ENCODE measurements at regions not wholly inside any gene's neighbourhood (a gene's known extent, or its start where the extent isn't known, plus 50 kb on each side); places are given as distances from the start of the nearest gene placed in this dataset.

DNA sequence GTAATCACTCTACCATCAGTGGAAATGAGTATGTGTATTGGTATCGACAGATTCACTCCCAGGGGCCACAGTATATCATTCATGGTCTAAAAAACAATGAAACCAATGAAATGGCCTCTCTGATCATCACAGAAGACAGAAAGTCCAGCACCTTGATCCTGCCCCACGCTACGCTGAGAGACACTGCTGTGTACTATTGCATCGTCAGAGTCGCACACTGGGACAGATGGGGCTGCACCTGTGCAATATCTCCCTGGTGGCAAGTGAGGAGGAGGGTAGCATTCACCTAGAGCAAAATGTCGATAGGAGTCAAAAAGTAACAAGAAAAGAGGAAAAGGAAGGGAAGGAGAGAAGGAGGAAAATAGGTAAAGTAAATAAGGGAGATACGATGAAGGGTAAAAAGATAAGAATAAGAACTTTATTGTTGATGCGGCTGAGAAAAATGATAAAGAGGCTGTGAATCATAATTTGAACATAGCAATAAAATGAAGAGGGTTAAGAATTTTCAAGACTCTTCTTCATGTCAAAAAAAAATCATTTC, 450.5 kb upstream of the OR4E1 start (continued):
- TF ChIP-seq, protein P1, sequence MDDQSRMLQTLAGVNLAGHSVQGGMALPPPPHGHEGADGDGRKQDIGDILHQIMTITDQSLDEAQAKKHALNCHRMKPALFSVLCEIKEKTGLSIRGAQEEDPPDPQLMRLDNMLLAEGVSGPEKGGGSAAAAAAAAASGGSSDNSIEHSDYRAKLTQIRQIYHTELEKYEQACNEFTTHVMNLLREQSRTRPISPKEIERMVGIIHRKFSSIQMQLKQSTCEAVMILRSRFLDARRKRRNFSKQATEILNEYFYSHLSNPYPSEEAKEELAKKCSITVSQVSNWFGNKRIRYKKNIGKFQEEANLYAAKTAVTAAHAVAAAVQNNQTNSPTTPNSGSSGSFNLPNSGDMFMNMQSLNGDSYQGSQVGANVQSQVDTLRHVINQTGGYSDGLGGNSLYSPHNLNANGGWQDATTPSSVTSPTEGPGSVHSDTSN (IDR thresholded peaks at IDR 0.05), result no peak
- TF ChIP-seq TFCP2L1 (CRISPR knock-in tag; IDR thresholded peaks at IDR 0.05) (no peak), HOXB13 (CRISPR knock-in tag; IDR thresholded peaks at IDR 0.05; ENCODE audit: low read depth) (no peak)

DNA sequence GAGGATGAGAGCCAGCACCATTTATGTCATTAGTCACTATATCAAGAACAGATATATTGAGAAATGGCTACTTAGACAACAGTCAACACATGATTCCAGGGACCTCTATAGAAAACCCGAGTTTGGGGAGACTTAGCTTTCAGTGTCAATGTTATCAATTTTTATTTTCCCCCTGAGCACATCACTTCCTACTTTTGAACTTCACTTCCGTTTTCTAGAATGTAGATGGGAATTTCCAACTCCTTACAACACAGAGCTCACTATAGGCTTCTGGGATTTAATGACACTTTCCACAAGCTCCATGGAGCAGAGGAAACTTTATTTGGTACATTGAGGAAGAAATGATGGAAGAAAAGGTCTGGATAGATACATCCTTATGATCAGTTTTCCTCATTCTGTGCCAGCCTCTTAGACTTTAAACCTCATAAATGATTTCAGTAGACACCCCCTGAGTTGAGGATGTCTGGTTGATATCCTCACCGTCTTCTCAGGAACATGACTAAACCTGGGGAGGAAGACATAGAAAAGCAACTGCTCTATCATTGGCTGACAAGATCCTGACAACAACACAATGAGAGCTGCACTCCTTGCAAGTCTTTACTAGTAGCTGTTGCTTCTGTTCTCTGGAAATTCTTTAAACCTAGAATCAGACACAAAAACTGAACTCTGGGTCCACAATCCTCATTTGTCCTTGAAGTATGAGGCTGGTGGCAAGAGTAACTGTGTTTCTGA, 449.4 kb upstream of the OR4E1 start:
- FAIRE-seq, result no peak
- Histone ChIP-seq H3K9me3 (no peaks in the 10 kb centered on the region), H3K4me1 (no peaks in the 10 kb centered on the region), H3K4me3 (no peak overlapping the region), H3K27ac (no peak overlapping the region), H3K4me2 (no peak overlapping the region)
- ChIA-PET POLR2A (no interaction called here), CTCF (interaction anchor here (0.9 to 1.6 kb wide), 2 partner anchors 8 to 27 kb away, joined by 3 read pairs; no protein-coding TSS in a partner anchor)
- WGBS (ENCODE audit: missing lambda C conversion rate), result 32% methylated on average over 3 of the region's 3 CpGs
- no peak for ATAC-seq
- TF ChIP-seq, protein P2, sequence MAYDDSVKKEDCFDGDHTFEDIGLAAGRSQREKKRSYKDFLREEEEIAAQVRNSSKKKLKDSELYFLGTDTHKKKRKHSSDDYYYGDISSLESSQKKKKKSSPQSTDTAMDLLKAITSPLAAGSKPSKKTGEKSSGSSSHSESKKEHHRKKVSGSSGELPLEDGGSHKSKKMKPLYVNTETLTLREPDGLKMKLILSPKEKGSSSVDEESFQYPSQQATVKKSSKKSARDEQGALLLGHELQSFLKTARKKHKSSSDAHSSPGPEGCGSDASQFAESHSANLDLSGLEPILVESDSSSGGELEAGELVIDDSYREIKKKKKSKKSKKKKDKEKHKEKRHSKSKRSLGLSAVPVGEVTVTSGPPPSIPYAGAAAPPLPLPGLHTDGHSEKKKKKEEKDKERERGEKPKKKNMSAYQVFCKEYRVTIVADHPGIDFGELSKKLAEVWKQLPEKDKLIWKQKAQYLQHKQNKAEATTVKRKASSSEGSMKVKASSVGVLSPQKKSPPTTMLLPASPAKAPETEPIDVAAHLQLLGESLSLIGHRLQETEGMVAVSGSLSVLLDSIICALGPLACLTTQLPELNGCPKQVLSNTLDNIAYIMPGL (CRISPR knock-in tag; IDR thresholded peaks at IDR 0.05; ENCODE audit: borderline replicate concordance), result no peak
- no peak for TF ChIP-seq CBX2 (IDR thresholded peaks at IDR 0.05; ENCODE audit: borderline replicate concordance, low read depth)
- DNase-seq (ENCODE audit: low read depth in 1 of 2, low spot score in 1 of 2), result no peak

DNA sequence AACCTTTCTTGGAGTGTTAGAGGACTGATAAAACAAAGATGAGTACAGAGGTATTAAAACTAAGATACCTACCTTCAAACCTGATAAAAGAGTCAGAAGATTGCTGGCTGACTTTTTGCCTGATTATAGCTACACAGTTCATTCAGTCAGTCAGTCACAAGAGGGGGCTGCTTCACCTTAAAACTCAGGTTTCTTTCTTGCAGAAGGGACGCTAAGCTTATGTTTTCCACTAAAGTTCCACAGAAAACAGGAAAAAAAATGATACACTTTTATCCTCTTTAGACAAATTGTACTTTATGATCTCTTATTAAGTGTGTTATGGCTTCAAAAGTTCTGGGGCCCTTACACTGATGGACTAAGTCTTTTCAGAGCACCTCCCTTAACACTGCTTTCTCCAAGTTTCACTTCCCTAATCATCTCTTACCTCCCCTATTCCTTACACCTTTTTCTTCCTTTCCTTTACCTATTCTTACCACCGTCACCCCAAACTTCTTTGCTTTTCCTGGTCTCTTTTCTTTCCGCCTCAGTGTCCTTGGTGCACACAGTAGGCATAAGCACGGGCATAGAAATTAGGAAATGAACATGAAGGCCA, 448.7 kb upstream of the OR4E1 start:
- DNase-seq (ENCODE audit: low read depth in 1 of 2, low spot score in 1 of 2), result peak in 1 of 2 experiments; percentile 12
- Histone ChIP-seq H3K4me1 (no peaks in the 10 kb centered on the region), H3K27ac (no peak overlapping the region), H3K4me3 (no peak overlapping the region), H3K9me3 (no peaks in the 10 kb centered on the region), H3K4me2 (no peak overlapping the region)
- 16% methylated on average over 4 of the region's 4 CpGs for WGBS (ENCODE audit: missing lambda C conversion rate)
- CTCF ChIA-PET, result interaction anchor here (1.6 kb wide), 1 partner anchor 9 kb away, joined by 3 read pairs; no protein-coding TSS in a partner anchor
- 0 out of 6 replicates have a peak, but pooled peaks of 1 of the 2 experiments have one; percentile 38 for ATAC-seq
- TF ChIP-seq PHF8 (IDR thresholded peaks at IDR 0.05; ENCODE audit: borderline replicate concordance, low read depth) (no peak), HOXA7 (CRISPR knock-in tag; IDR thresholded peaks at IDR 0.05) (no peak), SMC3 (IDR thresholded peaks at IDR 0.05) (no peak), RARB (CRISPR knock-in tag; IDR thresholded peaks at IDR 0.05) (no peak)
- TF ChIP-seq, protein P3, sequence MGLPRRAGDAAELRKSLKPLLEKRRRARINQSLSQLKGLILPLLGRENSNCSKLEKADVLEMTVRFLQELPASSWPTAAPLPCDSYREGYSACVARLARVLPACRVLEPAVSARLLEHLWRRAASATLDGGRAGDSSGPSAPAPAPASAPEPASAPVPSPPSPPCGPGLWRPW (IDR thresholded peaks at IDR 0.05), result no peak
- POLR2A ChIA-PET, result no interaction called here
- no peak for FAIRE-seq

DNA sequence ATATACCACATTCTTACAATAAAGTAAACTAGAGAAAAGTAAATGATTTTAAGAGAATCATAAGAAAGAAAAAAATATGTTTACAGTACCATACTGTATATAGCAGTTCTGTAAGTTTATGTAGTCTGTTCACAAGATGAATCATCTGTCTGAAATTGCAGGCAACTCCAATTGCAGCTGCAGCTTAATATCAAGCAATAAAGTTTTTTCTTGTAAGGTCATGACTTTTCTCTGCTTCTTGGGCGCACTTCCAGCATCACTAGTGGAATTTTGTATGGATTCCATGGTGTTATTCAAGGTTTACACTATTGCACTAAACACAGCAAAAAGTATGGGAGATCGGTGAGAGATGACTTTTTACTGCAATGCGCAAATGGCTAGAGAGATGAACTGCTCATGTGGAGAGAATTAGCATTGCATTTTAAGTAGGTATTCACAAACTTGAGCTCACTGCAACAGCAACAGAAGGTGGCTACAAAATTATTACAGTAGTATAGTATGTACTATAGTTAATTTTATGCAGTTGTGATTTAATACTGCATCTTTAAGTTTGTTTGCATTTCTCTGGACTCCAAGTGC, 445.4 kb upstream of the OR4E1 start:
- H3K4me3 ChIP-seq, result no peak overlapping the region
- DNase-seq (ENCODE audit: low read depth in 1 of 2, low spot score in 1 of 2) (no peak), ATAC-seq (no peak), FAIRE-seq (no peak)
- CTCF ChIA-PET, result no interaction called here
- no peak overlapping the region for H3K27ac ChIP-seq
- TF ChIP-seq RCOR1 (IDR thresholded peaks at IDR 0.05; ENCODE audit: low read depth, low read length) (no peak), POLR2A (IDR thresholded peaks at IDR 0.05; ENCODE audit: low read length) (no peak), ZSCAN20 (CRISPR knock-in tag; IDR thresholded peaks at IDR 0.05) (no peak), HEYL (CRISPR knock-in tag; IDR thresholded peaks at IDR 0.05) (no peak), BHLHE40 (IDR thresholded peaks at IDR 0.05; ENCODE audit: low read depth, low read length) (no peak)
- H3K4me2 ChIP-seq, result no peak overlapping the region
- 59% methylated on average over 3 of the region's 3 CpGs for WGBS (ENCODE audit: missing lambda C conversion rate)
- POLR2A ChIA-PET, result no interaction called here
- no peaks in the 10 kb centered on the region for H3K9me3 ChIP-seq
- H3K4me1 ChIP-seq, result no peaks in the 10 kb centered on the region
